Left lung (tissue), 4 donors: ENCODE measurements at regions not wholly inside any gene's neighbourhood (a gene's known extent, or its start where the extent isn't known, plus 50 kb on each side); places are given as distances from the start of the nearest gene placed in this dataset.

Experiments
- ATAC-seq: fragments of 200-7000 bp; cut with Tn5 transposase; one replicate; pipeline ENCODE4 v1.9.1; 2020; ENCODE audit warnings: moderate library complexity
- DNase-seq, 4 donors: peaks; one replicate each; pipeline ENCODE4 v3.0.0-alpha.2; 2013 to 2020
- H3K27ac ChIP-seq, 2 donors: fragments of 200-600 bp; sonication (generic) in 1 of 2; one replicate each; pipeline versions ENCODE4 v1.5.0 to v1.8.0; 2020 to 2021
- H3K27me3 ChIP-seq, 2 donors: fragments of 200-600 bp; sonication (generic) in 1 of 2; one replicate each; pipeline versions ENCODE4 v1.5.0 to v1.8.0; 2020 to 2021
- H3K36me3 ChIP-seq, 2 donors: fragments of 200-600 bp; sonication (generic) in 1 of 2; one replicate each; pipeline versions ENCODE4 v1.5.0 to v1.8.0; 2020 to 2021
- H3K4me1 ChIP-seq, 2 donors: fragments of 200-600 bp; one replicate each; pipeline ENCODE4 v1.8.0; 2021
- H3K4me3 ChIP-seq, 2 donors: fragments of 200-600 bp; sonication (generic) in 1 of 2; one replicate each; pipeline versions ENCODE4 v1.5.0 to v1.8.0; 2020 to 2021; ENCODE audit warnings: mild to moderate bottlenecking in 1 of 2
- H3K9me3 ChIP-seq, 2 donors: fragments of 200-600 bp; sonication (generic) in 1 of 2; one replicate each; pipeline versions ENCODE4 v1.5.0 to v1.8.0; 2020 to 2021
- CTCF ChIP-seq, 2 donors: fragments of 200-600 bp; sonication (generic) in 1 of 2; IDR thresholded peaks; one replicate each; pipeline versions ENCODE4 v1.5.0 to v1.8.0; 2021; ENCODE audit warnings: antibody characterized with exemption in 2 of 2
- intact Hi-C, 2 donors: fragments of 100-400 bp; cut with DNase I; formaldehyde crosslinking; loops; one replicate each; pipeline versions ENCODE4 v1.11.2 to v1.14.2; 2022
- donor health status: DM: no; HTN: yes; CAD: no.
- donor health status: DM: no; HTN: no; CAD: no.

DNA sequence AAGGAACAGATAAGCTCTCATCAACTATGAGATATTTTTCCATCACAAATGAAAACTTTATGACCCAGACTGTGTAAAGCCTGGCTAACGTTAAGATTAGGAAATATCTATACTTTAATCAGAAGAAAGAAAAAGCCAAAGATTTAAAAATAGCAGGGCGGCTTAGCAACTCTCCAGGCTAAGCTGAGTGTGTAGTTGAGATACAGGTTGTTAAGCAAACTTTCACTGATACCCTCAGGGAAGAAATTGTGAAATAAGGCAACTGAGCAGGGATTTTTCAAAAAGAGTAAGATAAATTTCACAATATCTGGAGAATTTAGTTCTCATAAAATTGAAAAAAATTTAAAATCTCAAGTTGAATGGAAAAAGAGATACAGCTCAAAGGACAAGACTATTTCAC is 382.0 kb downstream of the RAPGEF2 start:
- Histone ChIP-seq H3K9me3 (no peaks in the 10 kb centered on the region), H3K36me3 (no peaks in the 10 kb centered on the region), H3K4me1 (peaks cover 0 to 3% of the 10 kb centered on the region in 2 donors), H3K27me3 (peaks cover 0 to 10% of the 10 kb centered on the region in 2 donors), H3K27ac (no peak overlapping the region), H3K4me3 (no peak overlapping the region)
- no peak for TF ChIP-seq CTCF (IDR thresholded peaks at IDR 0.05)
- intact Hi-C loops = no loop called here
- DNase-seq (peak in 1 of 4 donors; percentile 16), ATAC-seq (no peak)

GRCh38 chr4:159487284-159487747 is 384.4 kb downstream of the RAPGEF2 start:
- ATAC-seq = peak; percentile 96

DNA sequence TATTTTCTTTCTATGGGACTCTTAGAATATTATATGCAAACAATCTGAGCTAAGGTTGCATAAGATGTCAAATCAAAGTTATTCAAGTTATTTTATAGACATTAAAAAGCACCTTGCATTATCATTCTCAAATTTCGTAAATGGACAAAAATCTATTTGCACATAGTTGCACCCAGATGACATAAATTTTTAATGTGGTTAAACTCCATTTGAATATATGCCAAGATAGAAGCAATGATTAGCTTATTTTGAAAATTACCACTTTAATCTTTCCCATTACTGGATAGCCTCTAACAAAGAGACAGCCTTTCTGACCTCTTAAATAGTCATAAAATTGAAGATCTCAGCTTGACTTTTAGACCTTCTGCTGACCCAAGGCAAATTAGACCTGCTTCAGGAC is 386.8 kb downstream of the RAPGEF2 start:
- Histone ChIP-seq H3K27me3 (peaks cover 0 to 10% of the 10 kb centered on the region in 2 donors), H3K36me3 (no peaks in the 10 kb centered on the region), H3K4me3 (no peak overlapping the region), H3K9me3 (peaks cover 0 to 2% of the 10 kb centered on the region in 2 donors), H3K4me1 (peaks cover 0 to 3% of the 10 kb centered on the region in 2 donors), H3K27ac (no peak overlapping the region)
- intact Hi-C loops = no loop called here
- TF ChIP-seq CTCF (IDR thresholded peaks at IDR 0.05) = no peak
- DNase-seq (no peak), ATAC-seq (no peak)

More at GRCh38 chr4:159487284-159487747, 384.4 kb downstream of the RAPGEF2 start:
- H3K4me1 ChIP-seq = peaks cover 0 to 3% of the 10 kb centered on the region in 2 donors
- H3K27me3 ChIP-seq = peaks cover 0 to 10% of the 10 kb centered on the region in 2 donors
- intact Hi-C loops = no loop called here
- DNase-seq = peak in 2 of 4 donors; percentile 64 to 87
- no peaks in the 10 kb centered on the region for H3K9me3 ChIP-seq
- TF ChIP-seq CTCF (IDR thresholded peaks at IDR 0.05) = peak; percentile 58 to 71
- H3K36me3 ChIP-seq = no peaks in the 10 kb centered on the region
- no peak overlapping the region for H3K27ac ChIP-seq
- no peak overlapping the region for H3K4me3 ChIP-seq

- no peak for DNase-seq
- intact Hi-C loops = no loop called here
- no peak for TF ChIP-seq CTCF (IDR thresholded peaks at IDR 0.05)
- no peak overlapping the region for H3K4me3 ChIP-seq
- H3K9me3 ChIP-seq = peaks cover 0 to 2% of the 10 kb centered on the region in 2 donors
- no peaks in the 10 kb centered on the region for H3K36me3 ChIP-seq
- H3K27ac ChIP-seq = no peak overlapping the region
- no peaks in the 10 kb centered on the region for H3K27me3 ChIP-seq
- ATAC-seq = no peak
- no peaks in the 10 kb centered on the region for H3K4me1 ChIP-seq
Observed at GRCh38 chr4:159495515-159496236, 392.8 kb downstream of the RAPGEF2 start.

DNA sequence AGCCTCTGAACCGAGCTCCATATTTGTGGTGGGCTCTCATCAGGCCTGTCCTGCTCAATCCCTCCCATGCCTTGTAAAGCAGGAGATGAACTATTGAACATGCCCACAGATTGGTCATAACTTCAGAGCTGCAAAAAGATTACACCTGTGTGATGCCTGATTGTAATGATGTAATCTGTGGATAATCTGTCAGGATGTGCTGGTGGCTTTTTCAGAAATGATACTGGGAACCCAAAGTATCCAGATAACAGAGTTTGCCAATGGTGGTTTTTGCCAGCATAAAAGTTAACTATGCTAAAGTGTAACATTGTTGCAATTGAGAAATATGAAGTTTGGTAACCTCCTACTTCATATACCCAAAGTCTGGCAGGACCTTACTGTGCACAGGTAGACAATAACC is 393.4 kb downstream of the RAPGEF2 start:
- no peaks in the 10 kb centered on the region for H3K27me3 ChIP-seq
- H3K4me1 ChIP-seq = no peaks in the 10 kb centered on the region
- no peak for ATAC-seq
- TF ChIP-seq CTCF (IDR thresholded peaks at IDR 0.05) = no peak
- H3K9me3 ChIP-seq = peaks cover 0 to 2% of the 10 kb centered on the region in 2 donors
- no peak for DNase-seq
- H3K27ac ChIP-seq = no peak overlapping the region
- H3K36me3 ChIP-seq = no peaks in the 10 kb centered on the region
- intact Hi-C loops = no loop called here
- no peak overlapping the region for H3K4me3 ChIP-seq
